Pons (tissue), 1 donor: ENCODE measurements at regions not wholly inside any gene's neighbourhood (a gene's known extent, or its start where the extent isn't known, plus 50 kb on each side); places are given as distances from the start of the nearest gene placed in this dataset.

ENCODE experiments used
- DNase-seq: peaks from one replicate; pipeline ENCODE4 v3.0.0-alpha.2; 2016; ENCODE audit warnings: low spot score

DNA sequence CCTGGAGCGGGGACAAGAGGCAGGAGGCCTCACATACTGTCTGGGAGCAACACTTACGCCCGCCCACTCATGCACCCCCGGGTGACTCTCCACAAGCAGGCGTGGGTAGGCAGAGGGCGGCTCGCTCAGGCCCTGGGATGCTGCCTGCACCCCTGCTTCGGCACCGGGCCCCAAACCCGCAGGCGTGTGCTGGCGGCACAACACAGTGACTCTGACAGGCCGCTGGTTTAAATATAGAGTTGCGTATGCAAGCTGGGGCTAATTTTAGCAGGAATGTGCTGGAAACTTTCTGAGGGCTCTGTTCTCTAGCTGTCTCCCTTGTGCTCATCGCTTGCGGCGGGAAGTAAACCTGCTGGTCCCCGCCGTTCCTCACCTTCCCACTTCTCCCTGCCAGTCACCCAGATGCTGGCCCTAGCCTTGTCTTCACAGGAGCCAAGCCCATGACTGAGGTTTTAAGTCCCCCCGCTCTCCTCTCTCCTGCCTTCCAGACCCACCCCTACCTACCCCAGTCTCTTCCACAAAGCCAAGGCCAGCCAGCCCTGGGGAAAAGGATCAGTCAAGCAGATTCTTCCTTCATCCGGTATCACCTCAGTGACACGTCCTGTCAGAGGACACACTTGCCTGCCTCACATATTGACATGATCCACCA, 94.5 kb upstream of the FOXP4 start:
- DNase-seq, result no peak

- DNase-seq, result no peak
Observed at GRCh38 chr6:41452763-41453162, 93.4 kb upstream of the FOXP4 start.

- no peak for DNase-seq
Observed at GRCh38 chr6:41453244-41453643, 92.9 kb upstream of the FOXP4 start.

DNA sequence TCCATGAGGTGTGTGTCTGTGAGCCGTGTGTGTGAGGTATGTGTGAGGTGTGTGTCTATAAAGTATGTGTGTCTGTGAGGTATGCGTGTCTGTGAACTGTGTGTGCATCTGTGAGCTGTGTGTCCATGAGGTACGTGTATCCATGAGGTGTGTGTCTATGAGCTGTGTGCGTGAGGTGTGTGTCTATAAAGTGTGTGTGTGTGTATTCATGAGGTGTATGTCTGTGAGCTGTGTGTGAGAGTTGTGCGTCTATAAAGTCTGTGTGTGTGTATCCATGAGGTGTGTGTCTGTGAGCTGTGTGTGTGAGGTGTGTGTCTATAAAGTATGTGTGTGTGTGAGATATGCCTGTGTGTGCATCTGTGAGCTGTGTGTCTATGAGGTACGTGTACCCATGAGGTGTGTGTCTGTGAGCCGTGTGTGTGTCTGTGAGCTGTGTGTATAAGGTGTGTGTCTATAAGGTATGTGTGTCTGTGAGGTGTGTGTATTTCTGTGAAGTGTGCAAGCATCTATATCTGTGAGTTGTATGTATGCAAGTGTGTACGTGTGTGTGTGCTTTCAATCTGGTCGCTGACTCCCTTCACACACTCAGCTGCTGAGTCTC, 91.9 kb upstream of the FOXP4 start:
- no peak for DNase-seq

DNA sequence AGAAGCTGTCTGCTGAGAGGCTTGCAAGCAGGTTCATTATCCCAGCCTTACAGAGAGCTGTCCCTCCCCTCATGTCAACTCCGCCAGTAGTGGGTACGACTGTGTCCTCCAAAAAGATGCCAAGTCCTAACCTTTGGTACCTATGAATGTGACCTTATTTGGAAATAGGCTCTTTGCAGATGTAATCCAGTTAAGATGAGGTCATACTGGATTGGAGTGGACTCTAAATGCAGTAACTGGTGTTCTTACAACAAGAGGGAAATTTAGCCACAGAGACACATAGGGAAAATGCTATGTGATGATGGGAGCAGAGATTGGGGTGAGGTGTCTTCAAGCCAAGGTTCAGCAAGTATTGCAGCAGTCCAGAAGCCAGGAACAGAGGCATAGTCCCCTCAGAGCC, 90.8 kb upstream of the FOXP4 start:
- DNase-seq, result no peak

DNA sequence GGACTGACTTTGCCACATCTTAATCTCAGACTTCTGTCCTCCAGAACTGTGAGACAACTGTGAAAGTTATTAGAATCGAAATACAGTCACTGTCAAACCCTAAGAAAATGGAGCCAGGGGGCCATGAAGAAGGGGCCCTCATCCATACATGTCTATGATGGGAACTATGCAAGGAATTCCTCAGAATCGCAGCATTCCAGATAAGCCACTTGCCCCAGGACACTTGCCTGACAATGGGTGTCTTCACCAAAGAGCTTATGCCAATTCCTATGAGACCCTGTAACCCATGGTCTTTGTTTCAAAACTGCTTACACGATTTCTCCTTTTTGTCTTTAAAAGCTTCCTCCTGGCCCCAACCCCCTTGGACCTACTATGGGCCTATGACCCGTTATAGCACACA, 90.4 kb upstream of the FOXP4 start:
- no peak for DNase-seq

DNA sequence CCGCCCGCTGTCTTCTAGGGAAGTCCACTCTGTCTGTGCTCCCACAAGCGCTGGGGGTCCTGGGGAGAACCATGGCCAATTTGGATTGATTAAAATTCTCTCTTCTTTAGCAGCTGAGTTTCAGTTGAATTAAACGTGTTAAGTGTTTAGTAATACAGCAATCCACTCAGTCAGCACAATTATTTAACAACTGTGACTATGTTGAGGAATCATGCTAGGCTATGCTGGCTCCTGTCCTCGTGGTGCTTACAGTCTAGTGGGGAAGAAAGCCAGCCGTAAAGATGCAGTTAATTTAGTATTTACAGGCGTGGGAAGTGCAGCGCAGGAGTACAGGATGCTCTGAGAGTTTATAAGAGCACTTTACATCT, 88.9 kb upstream of the FOXP4 start:
- no peak for DNase-seq

DNA sequence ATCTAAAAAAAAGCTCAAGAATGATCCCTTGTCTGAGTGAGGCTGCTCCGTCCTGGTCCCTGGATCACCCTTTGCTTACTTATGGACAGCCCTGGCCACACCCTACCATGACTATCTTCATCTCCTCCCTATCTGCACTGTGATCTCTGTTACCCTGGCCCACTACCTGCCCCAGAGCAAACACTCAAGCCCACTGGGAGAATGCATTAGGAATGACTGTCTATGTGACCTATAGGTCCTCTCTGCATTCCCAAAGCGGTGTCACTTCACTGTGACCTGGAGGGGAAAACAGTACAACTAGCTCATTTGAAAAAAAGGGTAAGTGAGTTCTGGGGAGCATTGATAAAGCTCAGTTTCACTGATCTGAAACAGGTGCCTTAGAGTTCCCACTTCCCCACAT, 86.4 kb upstream of the FOXP4 start:
- DNase-seq, result no peak

GRCh38 chr6:41460742-41461336, 85.3 kb upstream of the FOXP4 start:
- no peak for DNase-seq

- DNase-seq, result no peak
Observed at GRCh38 chr6:41462033-41462432, 84.1 kb upstream of the FOXP4 start.

- DNase-seq, result peak; percentile 65
Observed at GRCh38 chr6:41463062-41463930, 82.9 kb upstream of the FOXP4 start.

GRCh38 chr6:41464019-41464418, 82.2 kb upstream of the FOXP4 start:
- DNase-seq, result no peak

- DNase-seq, result no peak
Observed at GRCh38 chr6:41464481-41464880, 81.7 kb upstream of the FOXP4 start.

DNA sequence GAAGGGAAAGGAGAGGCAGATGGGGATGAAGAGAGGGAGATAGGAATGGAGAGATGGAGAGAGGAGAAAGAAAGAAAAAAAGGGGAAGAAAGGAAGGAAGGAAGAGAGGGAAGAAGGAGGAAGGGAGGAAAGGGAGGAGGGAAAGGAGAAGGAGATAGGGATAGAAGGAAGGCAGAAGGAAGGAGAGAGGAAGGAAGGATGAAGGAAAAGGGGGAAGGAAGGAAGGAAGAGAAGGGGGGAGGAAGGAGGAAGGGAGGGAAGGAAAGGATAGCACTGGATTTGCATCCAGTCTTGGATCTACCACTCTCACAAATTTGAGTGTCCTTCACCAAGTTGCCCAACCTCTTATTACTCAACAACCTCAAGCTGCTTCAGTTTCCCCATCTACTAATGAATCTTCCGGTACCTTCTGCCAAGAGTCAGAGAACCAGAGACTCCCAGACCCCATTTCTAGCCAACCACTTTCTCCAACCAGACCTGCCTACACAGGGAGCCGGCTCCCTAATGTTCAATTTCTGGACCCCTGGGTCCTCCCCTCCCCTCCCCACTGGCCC, 79.7 kb upstream of the FOXP4 start:
- no peak for DNase-seq

DNA sequence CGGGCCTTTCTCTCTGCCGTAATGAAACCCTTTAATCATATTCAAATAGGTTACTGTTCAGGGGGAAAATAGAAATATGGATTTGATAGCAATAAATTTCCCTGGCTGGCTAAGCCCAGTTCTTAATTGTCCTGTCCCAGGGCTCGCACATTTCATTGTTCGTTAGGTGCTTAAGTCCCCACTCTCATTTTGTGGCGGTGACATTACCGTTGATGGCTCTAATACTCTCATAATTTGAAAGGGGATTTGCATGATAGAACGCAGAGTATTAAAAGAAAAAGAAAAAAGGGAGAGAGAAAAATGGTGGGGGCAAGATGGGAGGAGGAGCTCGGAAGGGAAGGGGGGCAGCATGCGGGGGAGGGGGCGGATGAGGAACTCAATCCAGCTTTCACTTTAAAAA, 79.1 kb upstream of the FOXP4 start:
- no peak for DNase-seq

DNA sequence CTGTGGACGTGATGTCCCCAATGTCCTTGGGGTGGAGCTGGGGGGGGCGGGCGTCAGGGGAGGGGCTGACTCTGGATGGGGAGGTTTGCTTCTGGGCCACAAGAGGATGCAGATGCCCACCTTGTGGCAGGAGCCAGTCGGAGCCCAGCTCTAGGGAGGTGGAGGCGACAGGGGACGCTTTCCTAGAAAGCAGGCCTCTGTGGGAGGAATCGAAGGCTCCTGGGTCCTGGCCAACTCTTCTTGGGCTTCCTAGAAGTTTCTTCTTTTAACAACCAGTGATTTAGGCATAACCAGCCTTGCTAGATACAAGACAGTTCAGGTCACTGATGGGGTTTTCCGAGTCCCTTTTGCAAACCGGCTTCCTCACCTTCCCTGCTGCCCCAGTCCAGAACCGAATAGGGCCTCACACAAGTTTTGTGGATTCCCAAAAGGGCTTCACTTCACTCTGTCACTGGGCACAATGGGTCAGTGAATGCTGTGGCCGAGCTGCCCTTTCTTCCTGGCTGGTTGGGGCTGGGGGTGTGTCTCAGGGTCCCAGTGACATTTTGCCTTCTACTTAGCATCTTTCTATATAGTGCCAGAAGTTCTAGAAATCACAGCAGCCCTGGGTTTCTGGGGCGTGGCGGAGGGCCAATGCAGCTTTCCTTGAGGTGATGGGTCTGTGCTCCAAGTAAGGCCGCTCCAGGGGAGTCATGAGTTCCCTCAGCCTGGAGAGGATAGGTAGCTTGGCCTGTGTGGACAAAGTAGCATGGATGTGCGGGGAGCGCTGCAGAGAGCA, 78.4 kb upstream of the FOXP4 start:
- DNase-seq, result no peak

GRCh38 chr6:41469156-41470028, 76.8 kb upstream of the FOXP4 start:
- no peak for DNase-seq

GRCh38 chr6:41470029-41470330, 76.2 kb upstream of the FOXP4 start:
- no peak for DNase-seq

DNA sequence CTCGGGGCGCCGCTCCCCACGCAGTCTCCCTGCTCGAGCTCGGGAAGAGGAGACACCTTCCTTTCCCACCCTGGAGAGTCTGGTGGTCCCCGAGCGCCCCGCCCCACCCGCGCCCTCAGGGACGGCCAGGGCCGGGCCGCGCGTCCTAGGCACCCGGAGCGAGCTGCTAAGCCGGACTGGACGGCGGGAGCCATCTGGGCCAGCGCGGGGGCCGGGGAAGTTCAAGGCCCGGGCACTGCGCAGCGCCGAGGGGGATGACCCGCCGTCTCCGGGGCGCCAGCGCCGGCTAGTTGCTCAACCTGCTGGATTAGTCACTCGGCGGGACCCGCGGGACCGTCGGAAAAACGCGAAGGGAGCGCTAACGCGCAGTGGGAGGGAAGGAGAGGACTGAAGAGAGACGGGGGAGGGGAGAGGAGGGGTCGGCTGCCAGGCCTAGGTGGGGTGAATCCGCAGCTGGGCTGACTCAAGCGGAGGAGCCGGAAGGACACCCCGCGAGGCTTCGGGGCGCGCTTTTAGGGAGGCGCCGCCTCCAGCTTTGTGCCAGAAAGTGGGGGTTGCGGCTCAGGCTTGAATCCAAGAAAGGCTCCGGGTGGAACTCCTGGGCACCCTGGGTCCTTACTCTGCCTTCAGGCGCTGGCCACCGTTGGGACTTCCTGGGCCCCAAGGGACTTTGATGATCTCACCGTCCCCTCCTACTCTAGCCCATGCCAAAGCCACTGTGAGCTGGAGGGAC, 75.7 kb upstream of the FOXP4 start:
- DNase-seq, result no peak
